ENCODE measurements at regions not wholly inside any gene's neighbourhood (a gene's known extent, or its start where the extent isn't known, plus 50 kb on each side); places are given as distances from the start of the nearest gene placed in this dataset.

GRCh38 chr12:77521508-77522115 lies 309.1 kb upstream of the NAV3 start:
- no TSS peak for BruUV-seq (replicated peaks)
- H3K4me1 Mint-ChIP-seq (ENCODE audit: low read depth, unreplicated experiment) = no peaks in the 10 kb centered on the region
- no peak for TF ChIP-seq CTCF (IDR thresholded peaks at IDR 0.05; ENCODE audit: unreplicated experiment)
- no peak for DNase-seq
- CTCF ChIA-PET = no interaction called here
- H3K36me3 Mint-ChIP-seq (ENCODE audit: insufficient read depth, unreplicated experiment) = no peaks in the 10 kb centered on the region
- intact Hi-C loops (cut with micrococcal nuclease; ENCODE audit: unreplicated experiment) = no loop called here
- H3K4me3 Mint-ChIP-seq (ENCODE audit: low read depth, unreplicated experiment) = no peak overlapping the region
- H3K27ac Mint-ChIP-seq (ENCODE audit: unreplicated experiment) = no peak overlapping the region
- H3K9me3 Mint-ChIP-seq (ENCODE audit: low read depth, unreplicated experiment) = no peaks in the 10 kb centered on the region
- H3K27me3 Mint-ChIP-seq (ENCODE audit: unreplicated experiment) = no peaks in the 10 kb centered on the region

- H3K27ac Mint-ChIP-seq (ENCODE audit: unreplicated experiment) = no peak overlapping the region
- no peak for TF ChIP-seq CTCF (IDR thresholded peaks at IDR 0.05; ENCODE audit: unreplicated experiment)
- no peaks in the 10 kb centered on the region for H3K27me3 Mint-ChIP-seq (ENCODE audit: unreplicated experiment)
- H3K36me3 Mint-ChIP-seq (ENCODE audit: insufficient read depth, unreplicated experiment) = no peaks in the 10 kb centered on the region
- no peaks in the 10 kb centered on the region for H3K9me3 Mint-ChIP-seq (ENCODE audit: low read depth, unreplicated experiment)
- CTCF ChIA-PET = no interaction called here
- no peaks in the 10 kb centered on the region for H3K4me1 Mint-ChIP-seq (ENCODE audit: low read depth, unreplicated experiment)
- BruUV-seq (replicated peaks) = no TSS peak
- DNase-seq = no peak
- intact Hi-C loops (cut with micrococcal nuclease; ENCODE audit: unreplicated experiment) = no loop called here
- H3K4me3 Mint-ChIP-seq (ENCODE audit: low read depth, unreplicated experiment) = no peak overlapping the region
Observed at GRCh38 chr12:77514511-77514910, 316.2 kb upstream of the NAV3 start.

- Mint-ChIP-seq H3K4me3 (ENCODE audit: low read depth, unreplicated experiment) (no peak overlapping the region), H3K27ac (ENCODE audit: unreplicated experiment) (no peak overlapping the region)
Observed at GRCh38 chr12:77510985-77511384, 319.7 kb upstream of the NAV3 start.

GRCh38 chr12:77504466-77504865 lies 326.2 kb upstream of the NAV3 start:
- TF ChIP-seq CTCF (IDR thresholded peaks at IDR 0.05; ENCODE audit: unreplicated experiment) = no peak
- Mint-ChIP-seq H3K9me3 (ENCODE audit: low read depth, unreplicated experiment) (no peaks in the 10 kb centered on the region), H3K4me1 (ENCODE audit: low read depth, unreplicated experiment) (no peaks in the 10 kb centered on the region), H3K27ac (ENCODE audit: unreplicated experiment) (no peak overlapping the region), H3K27me3 (ENCODE audit: unreplicated experiment) (no peaks in the 10 kb centered on the region), H3K36me3 (ENCODE audit: insufficient read depth, unreplicated experiment) (no peaks in the 10 kb centered on the region), H3K4me3 (ENCODE audit: low read depth, unreplicated experiment) (no peak overlapping the region)
- intact Hi-C loops (cut with micrococcal nuclease; ENCODE audit: unreplicated experiment) = no loop called here
- no TSS peak for BruUV-seq (replicated peaks)
- CTCF ChIA-PET = no interaction called here
- no peak for DNase-seq

More at GRCh38 chr12:77510985-77511384, 319.7 kb upstream of the NAV3 start:
- no peak for DNase-seq
- H3K4me1 Mint-ChIP-seq (ENCODE audit: low read depth, unreplicated experiment) = no peaks in the 10 kb centered on the region
- H3K27me3 Mint-ChIP-seq (ENCODE audit: unreplicated experiment) = no peaks in the 10 kb centered on the region
- intact Hi-C loops (cut with micrococcal nuclease; ENCODE audit: unreplicated experiment) = no loop called here
- CTCF ChIA-PET = no interaction called here
- TF ChIP-seq CTCF (IDR thresholded peaks at IDR 0.05; ENCODE audit: unreplicated experiment) = no peak
- BruUV-seq (replicated peaks) = no TSS peak
- no peaks in the 10 kb centered on the region for H3K9me3 Mint-ChIP-seq (ENCODE audit: low read depth, unreplicated experiment)
- H3K36me3 Mint-ChIP-seq (ENCODE audit: insufficient read depth, unreplicated experiment) = no peaks in the 10 kb centered on the region
